Activated CD4-positive, alpha-beta T cell treated with anti-CD3 and anti-CD28 coated beads, Interleukin-2, amount 10 ng/mL, durations not matched to agents 24 days and 14 days (primary cell): ENCODE measurements at regions not wholly inside any gene's neighbourhood (a gene's known extent, or its start where the extent isn't known, plus 50 kb on each side); places are given as distances from the start of the nearest gene placed in this dataset.

Experiments
- DNase-seq: peaks from one replicate; pipeline ENCODE4 v3.0.0; 2022
- H3K27ac Mint-ChIP-seq: one replicate; pipeline ENCODE4 v1.8.0; 2022; ENCODE audit warnings: mild to moderate bottlenecking, mixed read lengths
- H3K27me3 Mint-ChIP-seq: one replicate; pipeline ENCODE4 v1.8.0; 2022; ENCODE audit warnings: mixed read lengths
- H3K36me3 Mint-ChIP-seq: one replicate; pipeline ENCODE4 v1.8.0; 2022; ENCODE audit warnings: low read depth, mild to moderate bottlenecking, mixed read lengths
- H3K4me1 Mint-ChIP-seq: one replicate; pipeline ENCODE4 v1.8.0; 2021; ENCODE audit warnings: mixed read lengths
- H3K4me3 Mint-ChIP-seq: one replicate; pipeline ENCODE4 v1.8.0; 2022; ENCODE audit warnings: mild to moderate bottlenecking, moderate library complexity, mixed read lengths
- H3K9me3 Mint-ChIP-seq: one replicate; pipeline ENCODE4 v1.8.0; 2021; ENCODE audit warnings: mixed read lengths
- intact Hi-C: fragments of 100-400 bp; cut with micrococcal nuclease; formaldehyde crosslinking; loops from one replicate; pipeline ENCODE4 v1.15.1; 2023

GRCh38 chr10:125514206-125515162, 168.5 kb downstream of the TEX36 start:
- Mint-ChIP-seq H3K27ac (no peak overlapping the region), H3K4me1 (no peaks in the 10 kb centered on the region), H3K9me3 (no peaks in the 10 kb centered on the region), H3K4me3 (no peak overlapping the region), H3K36me3 (no peaks in the 10 kb centered on the region), H3K27me3 (no peaks in the 10 kb centered on the region)
- intact Hi-C loops: no loop called here
- no peak for DNase-seq

GRCh38 chr10:125513429-125514182, 169.4 kb downstream of the TEX36 start:
- intact Hi-C loops: no loop called here
- no peak overlapping the region for H3K27ac Mint-ChIP-seq
- DNase-seq: no peak
- H3K36me3 Mint-ChIP-seq: no peaks in the 10 kb centered on the region
- no peaks in the 10 kb centered on the region for H3K27me3 Mint-ChIP-seq
- H3K9me3 Mint-ChIP-seq: no peaks in the 10 kb centered on the region
- H3K4me1 Mint-ChIP-seq: no peaks in the 10 kb centered on the region
- H3K4me3 Mint-ChIP-seq: no peak overlapping the region

- H3K36me3 Mint-ChIP-seq: no peaks in the 10 kb centered on the region
- H3K4me1 Mint-ChIP-seq: no peaks in the 10 kb centered on the region
- intact Hi-C loops: no loop called here
- H3K4me3 Mint-ChIP-seq: no peak overlapping the region
- no peak overlapping the region for H3K27ac Mint-ChIP-seq
- no peaks in the 10 kb centered on the region for H3K9me3 Mint-ChIP-seq
- no peaks in the 10 kb centered on the region for H3K27me3 Mint-ChIP-seq
- DNase-seq: no peak
Measured at GRCh38 chr10:125510998-125511397, 172.0 kb downstream of the TEX36 start.

GRCh38 chr10:125505648-125506047, 177.3 kb downstream of the TEX36 start:
- no peak overlapping the region for H3K4me3 Mint-ChIP-seq
- no peak overlapping the region for H3K27ac Mint-ChIP-seq
- no peaks in the 10 kb centered on the region for H3K9me3 Mint-ChIP-seq
- DNase-seq: no peak
- H3K27me3 Mint-ChIP-seq: no peaks in the 10 kb centered on the region
- H3K4me1 Mint-ChIP-seq: no peaks in the 10 kb centered on the region
- no peaks in the 10 kb centered on the region for H3K36me3 Mint-ChIP-seq
- intact Hi-C loops: no loop called here

GRCh38 chr10:125502276-125502675, 180.7 kb downstream of the TEX36 start:
- no peaks in the 10 kb centered on the region for H3K9me3 Mint-ChIP-seq
- intact Hi-C loops: no loop called here
- no peaks in the 10 kb centered on the region for H3K36me3 Mint-ChIP-seq
- no peaks in the 10 kb centered on the region for H3K27me3 Mint-ChIP-seq
- no peaks in the 10 kb centered on the region for H3K4me1 Mint-ChIP-seq
- no peak for DNase-seq
- H3K27ac Mint-ChIP-seq: no peak overlapping the region
- H3K4me3 Mint-ChIP-seq: no peak overlapping the region

GRCh38 chr10:125495386-125495785, 187.6 kb downstream of the TEX36 start:
- no peak for DNase-seq
- H3K4me3 Mint-ChIP-seq: no peak overlapping the region
- intact Hi-C loops: no loop called here
- H3K4me1 Mint-ChIP-seq: no peaks in the 10 kb centered on the region
- H3K9me3 Mint-ChIP-seq: no peaks in the 10 kb centered on the region
- H3K27me3 Mint-ChIP-seq: no peaks in the 10 kb centered on the region
- H3K36me3 Mint-ChIP-seq: no peaks in the 10 kb centered on the region
- H3K27ac Mint-ChIP-seq: no peak overlapping the region

- DNase-seq: no peak
- Mint-ChIP-seq H3K27me3 (no peaks in the 10 kb centered on the region), H3K9me3 (no peaks in the 10 kb centered on the region), H3K36me3 (no peaks in the 10 kb centered on the region), H3K27ac (no peak overlapping the region), H3K4me3 (no peak overlapping the region), H3K4me1 (no peaks in the 10 kb centered on the region)
- intact Hi-C loops: no loop called here
Measured at GRCh38 chr10:125494651-125495239, 188.2 kb downstream of the TEX36 start.

GRCh38 chr10:125491381-125491780, 191.6 kb downstream of the TEX36 start:
- H3K4me1 Mint-ChIP-seq: no peaks in the 10 kb centered on the region
- no peak for DNase-seq
- no peaks in the 10 kb centered on the region for H3K9me3 Mint-ChIP-seq
- intact Hi-C loops: no loop called here
- H3K27ac Mint-ChIP-seq: no peak overlapping the region
- H3K36me3 Mint-ChIP-seq: no peaks in the 10 kb centered on the region
- no peaks in the 10 kb centered on the region for H3K27me3 Mint-ChIP-seq
- no peak overlapping the region for H3K4me3 Mint-ChIP-seq

GRCh38 chr10:125489731-125490130, 193.2 kb downstream of the TEX36 start:
- DNase-seq: no peak
- no peaks in the 10 kb centered on the region for H3K4me1 Mint-ChIP-seq
- H3K9me3 Mint-ChIP-seq: no peaks in the 10 kb centered on the region
- no peaks in the 10 kb centered on the region for H3K36me3 Mint-ChIP-seq
- intact Hi-C loops: no loop called here
- no peak overlapping the region for H3K4me3 Mint-ChIP-seq
- H3K27ac Mint-ChIP-seq: no peak overlapping the region
- H3K27me3 Mint-ChIP-seq: no peaks in the 10 kb centered on the region

GRCh38 chr10:125485665-125486064, 197.3 kb downstream of the TEX36 start:
- Mint-ChIP-seq H3K4me1 (no peaks in the 10 kb centered on the region), H3K27me3 (no peaks in the 10 kb centered on the region), H3K36me3 (no peaks in the 10 kb centered on the region), H3K9me3 (no peaks in the 10 kb centered on the region), H3K27ac (no peak overlapping the region), H3K4me3 (no peak overlapping the region)
- intact Hi-C loops: no loop called here
- no peak for DNase-seq

- Mint-ChIP-seq H3K27me3 (no peaks in the 10 kb centered on the region), H3K36me3 (no peaks in the 10 kb centered on the region), H3K4me3 (no peak overlapping the region), H3K9me3 (no peaks in the 10 kb centered on the region), H3K4me1 (no peaks in the 10 kb centered on the region), H3K27ac (no peak overlapping the region)
- intact Hi-C loops: no loop called here
- DNase-seq: no peak
Measured at GRCh38 chr10:125484035-125484732, 198.8 kb downstream of the TEX36 start.

GRCh38 chr10:125482637-125483036, 200.3 kb downstream of the TEX36 start:
- no peaks in the 10 kb centered on the region for H3K36me3 Mint-ChIP-seq
- no peak overlapping the region for H3K27ac Mint-ChIP-seq
- H3K4me1 Mint-ChIP-seq: no peaks in the 10 kb centered on the region
- no peaks in the 10 kb centered on the region for H3K27me3 Mint-ChIP-seq
- intact Hi-C loops: no loop called here
- no peak for DNase-seq
- no peaks in the 10 kb centered on the region for H3K9me3 Mint-ChIP-seq
- no peak overlapping the region for H3K4me3 Mint-ChIP-seq

- no peaks in the 10 kb centered on the region for H3K9me3 Mint-ChIP-seq
- H3K4me1 Mint-ChIP-seq: no peaks in the 10 kb centered on the region
- no peaks in the 10 kb centered on the region for H3K27me3 Mint-ChIP-seq
- H3K36me3 Mint-ChIP-seq: no peaks in the 10 kb centered on the region
- H3K27ac Mint-ChIP-seq: no peak overlapping the region
- no peak overlapping the region for H3K4me3 Mint-ChIP-seq
- intact Hi-C loops: no loop called here
- no peak for DNase-seq
Measured at GRCh38 chr10:125482108-125482507, 200.9 kb downstream of the TEX36 start.

GRCh38 chr10:125479059-125479458, 203.9 kb downstream of the TEX36 start:
- DNase-seq: no peak
- Mint-ChIP-seq H3K4me1 (no peaks in the 10 kb centered on the region), H3K9me3 (no peaks in the 10 kb centered on the region), H3K27ac (no peak overlapping the region), H3K36me3 (no peaks in the 10 kb centered on the region), H3K27me3 (no peaks in the 10 kb centered on the region), H3K4me3 (no peak overlapping the region)
- intact Hi-C loops: no loop called here
